HT-29 (cell line): ENCODE measurements at regions not wholly inside any gene's neighbourhood (a gene's known extent, or its start where the extent isn't known, plus 50 kb on each side); places are given as distances from the start of the nearest gene placed in this dataset.
"Not testable (repeated sequence)": the region's sequence is repeated elsewhere in the genome, so short reads cannot be mapped to it uniquely, and the experiment has no call there.

Experiments used
- DNase-seq: peaks from one replicate; pipeline ENCODE4 v3.0.0-alpha.2; 2015; ENCODE audit warnings: low spot score

GRCh38 chr1:70671006-70671405 is 259.9 kb downstream of the CTH start:
- no peak for DNase-seq

GRCh38 chr1:70672442-70672888 is 261.4 kb downstream of the CTH start:
- DNase-seq, result no peak

GRCh38 chr1:70674941-70675685 is 264.0 kb downstream of the CTH start:
- no peak for DNase-seq

GRCh38 chr1:70675737-70676156 is 264.7 kb downstream of the CTH start:
- no peak for DNase-seq

DNA sequence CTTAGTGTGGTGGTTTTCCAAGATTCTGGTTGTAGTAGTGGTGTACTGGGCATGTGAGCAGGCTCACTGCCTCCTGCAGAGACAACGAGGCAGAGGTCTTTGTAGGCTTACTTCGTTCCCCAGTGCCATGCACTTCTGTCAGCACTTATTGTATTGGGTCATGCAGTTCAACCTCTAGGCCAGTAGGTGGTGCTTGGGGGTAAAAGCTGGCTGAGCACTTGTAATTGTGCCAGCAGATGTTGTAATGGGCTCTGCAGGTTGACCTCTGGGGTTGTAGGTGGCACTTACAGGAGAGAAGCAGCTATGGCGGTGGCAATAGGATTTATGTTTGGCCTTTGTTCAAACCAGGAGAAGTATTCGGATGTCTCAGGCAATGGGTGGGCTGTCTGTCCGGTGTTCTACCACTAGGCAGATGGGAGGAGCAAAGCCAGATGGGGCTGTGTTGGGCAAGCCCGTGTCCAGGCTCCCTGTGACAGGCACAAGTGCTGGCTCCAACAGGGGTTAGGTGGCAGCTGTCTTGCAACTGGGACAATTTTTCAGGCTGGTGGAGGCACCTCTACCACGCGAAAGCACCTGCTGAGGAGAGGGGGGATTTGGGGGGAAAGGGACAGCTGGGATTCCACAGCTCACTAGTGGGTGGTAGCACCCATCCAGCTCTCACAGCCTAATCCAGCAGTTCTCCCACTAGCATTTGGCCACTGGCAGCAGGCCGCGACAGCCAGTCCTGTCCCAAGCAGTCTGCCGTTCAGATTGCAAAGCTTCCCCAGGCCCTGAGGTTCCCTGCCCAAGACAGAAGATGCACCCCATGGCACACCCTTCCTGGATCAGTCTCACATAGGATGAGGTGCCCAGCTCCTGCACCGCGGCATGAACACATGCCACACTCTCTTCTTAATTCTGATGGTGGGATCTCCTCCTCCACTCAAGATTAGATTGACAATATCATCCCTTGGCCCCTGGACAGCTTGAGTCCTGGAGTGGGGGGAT is 274.5 kb downstream of the CTH start:
- peak; percentile 68 for DNase-seq

DNA sequence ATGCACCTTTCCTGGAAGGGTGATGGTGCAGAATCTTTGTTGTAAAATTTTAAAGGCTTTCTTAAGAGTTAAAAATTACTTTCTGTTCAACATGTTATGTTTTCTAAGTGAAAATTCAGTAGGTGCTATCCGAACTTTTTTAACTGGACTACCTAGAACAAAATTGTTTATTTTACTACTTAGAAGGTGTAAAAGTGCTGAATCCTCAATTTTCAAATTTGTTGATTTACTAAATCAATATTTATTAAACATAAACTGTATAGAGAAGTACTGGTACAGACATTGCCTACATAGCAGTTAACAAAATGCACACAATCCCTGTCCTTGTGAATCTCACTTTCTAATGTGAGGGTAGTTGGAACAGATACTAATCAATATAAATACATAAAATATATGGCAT is 277.5 kb downstream of the CTH start:
- DNase-seq, result no peak

- DNase-seq, result no peak
Observed at GRCh38 chr1:70706381-70707037, 295.4 kb downstream of the CTH start.

DNA sequence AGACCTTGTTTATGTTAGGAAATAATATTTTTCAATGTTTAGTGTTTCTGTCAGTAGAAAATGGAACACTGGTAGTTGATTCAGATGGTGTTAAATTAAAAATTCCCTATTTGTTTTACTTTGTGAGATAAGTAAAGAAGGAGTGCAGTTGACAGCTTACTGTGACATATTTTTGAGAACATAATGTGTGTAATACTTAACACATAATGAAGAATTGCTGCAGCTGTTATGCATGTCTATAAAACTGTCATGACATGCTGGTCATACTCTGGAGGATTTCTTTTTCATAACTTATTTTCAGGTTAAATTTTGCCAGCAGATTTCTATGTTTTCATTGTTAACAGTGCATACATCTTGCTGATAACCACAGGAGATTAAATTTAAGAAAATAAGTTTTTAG is 296.1 kb downstream of the CTH start:
- no peak for DNase-seq

GRCh38 chr1:70714149-70714548 is 303.1 kb downstream of the CTH start:
- no peak for DNase-seq

- no peak for DNase-seq
Observed at GRCh38 chr1:70717211-70717610, 306.1 kb downstream of the CTH start.

GRCh38 chr1:70717656-70718055 is 306.6 kb downstream of the CTH start:
- DNase-seq, result no peak

DNA sequence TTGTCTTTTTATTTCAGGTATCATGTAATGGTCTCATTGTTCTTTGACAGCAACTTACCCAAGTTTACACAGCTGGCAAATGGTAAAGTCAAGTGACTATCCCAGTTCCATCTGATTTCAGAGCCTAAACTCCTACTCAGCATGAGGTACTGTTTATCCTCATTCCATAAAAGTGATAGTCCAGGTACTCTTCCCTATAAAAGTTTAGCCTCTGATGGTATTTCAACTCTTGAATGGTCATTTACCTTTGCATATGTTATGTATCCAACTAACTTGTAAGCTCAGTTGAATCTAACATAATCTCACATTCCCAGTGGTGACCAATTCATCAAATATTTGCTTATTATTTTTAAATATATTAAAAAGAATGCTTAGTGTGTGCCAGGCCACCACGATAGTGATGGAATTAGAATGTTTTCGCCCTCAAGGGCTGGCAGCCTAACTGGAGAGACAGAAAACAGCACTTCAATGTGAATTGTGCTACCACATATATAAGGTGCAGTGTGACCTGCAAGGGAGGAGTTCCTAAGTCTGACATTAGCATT is 307.1 kb downstream of the CTH start:
- DNase-seq, result no peak

DNA sequence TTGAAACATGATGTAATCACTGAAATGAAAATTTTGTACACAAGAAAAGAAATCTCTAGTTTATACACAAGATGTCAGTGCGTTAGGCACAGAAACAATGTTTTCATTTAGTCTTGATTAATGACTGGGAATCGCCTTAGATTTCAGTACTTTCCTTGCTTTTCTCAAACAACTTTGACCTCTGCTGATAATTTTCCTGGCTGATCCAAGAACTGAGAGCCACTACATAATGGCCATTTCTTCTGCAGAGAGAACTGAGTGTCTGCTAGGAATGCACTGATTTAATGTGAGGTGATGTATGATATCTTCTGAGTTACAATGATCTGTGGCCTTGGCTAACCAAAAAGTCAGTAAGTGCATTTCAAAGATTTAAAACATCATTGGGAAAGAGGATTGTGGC is 308.1 kb downstream of the CTH start:
- DNase-seq, result no peak

DNA sequence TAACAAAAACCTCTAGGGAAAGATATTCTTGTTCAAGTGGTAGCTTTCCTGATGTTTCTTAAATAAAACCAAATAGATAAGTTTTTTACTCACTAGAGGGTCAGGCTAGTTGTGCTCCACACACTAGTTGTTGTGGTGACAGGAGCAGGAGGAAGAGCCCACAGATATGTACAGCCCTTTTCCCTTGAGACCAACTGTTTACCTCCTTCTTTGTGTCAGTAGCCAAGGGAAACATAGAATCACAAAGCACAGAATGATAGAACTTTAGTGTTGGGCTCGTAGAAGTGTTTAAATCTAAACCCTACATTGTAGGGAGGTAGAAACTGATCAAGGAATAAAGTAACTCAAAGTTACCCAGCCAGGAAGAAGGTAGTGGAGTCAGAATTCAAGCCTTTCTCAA is 309.0 kb downstream of the CTH start:
- no peak for DNase-seq

GRCh38 chr1:70720521-70720920 is 309.5 kb downstream of the CTH start:
- no peak for DNase-seq

- DNase-seq, result no peak
Observed at GRCh38 chr1:70727886-70728489, 316.9 kb downstream of the CTH start.

DNA sequence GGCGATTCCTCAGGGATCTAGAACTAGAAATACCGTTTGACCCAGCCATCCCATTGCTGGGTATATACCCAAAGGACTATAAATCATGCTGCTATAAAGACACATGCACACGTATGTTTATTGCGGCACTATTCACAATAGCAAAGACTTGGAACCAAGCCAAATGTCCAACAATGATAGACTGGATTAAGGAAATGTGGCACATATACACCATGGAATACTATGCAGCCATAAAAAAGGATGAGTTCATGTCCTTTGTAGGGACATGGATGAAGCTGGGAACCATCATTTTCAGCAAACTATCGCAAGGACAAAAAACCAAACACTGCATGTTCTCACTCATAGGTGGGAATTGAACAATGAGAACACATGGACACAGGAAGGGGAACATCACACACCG is 311.1 kb downstream of the PTGER3 start:
- not testable (repeated sequence) for DNase-seq

DNA sequence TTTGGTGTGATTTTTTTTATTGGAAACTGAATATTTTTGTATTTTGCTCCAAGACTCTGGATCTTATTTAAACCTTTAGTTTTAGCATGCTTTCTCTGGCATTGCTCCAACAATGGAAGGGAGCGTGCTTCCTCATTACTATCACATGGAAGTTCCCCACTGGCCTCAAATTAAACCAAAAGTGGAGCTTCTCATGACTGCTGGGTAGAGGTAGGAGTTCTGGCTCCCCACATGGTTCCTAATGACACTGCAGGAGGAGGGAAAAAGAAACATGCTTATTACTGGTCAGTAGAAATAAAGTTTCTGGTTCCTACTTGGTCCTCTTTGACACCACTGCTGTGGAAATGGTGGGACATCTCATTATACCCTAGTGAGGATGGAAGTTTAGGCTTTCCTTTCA is 310.5 kb downstream of the PTGER3 start:
- no peak for DNase-seq

DNA sequence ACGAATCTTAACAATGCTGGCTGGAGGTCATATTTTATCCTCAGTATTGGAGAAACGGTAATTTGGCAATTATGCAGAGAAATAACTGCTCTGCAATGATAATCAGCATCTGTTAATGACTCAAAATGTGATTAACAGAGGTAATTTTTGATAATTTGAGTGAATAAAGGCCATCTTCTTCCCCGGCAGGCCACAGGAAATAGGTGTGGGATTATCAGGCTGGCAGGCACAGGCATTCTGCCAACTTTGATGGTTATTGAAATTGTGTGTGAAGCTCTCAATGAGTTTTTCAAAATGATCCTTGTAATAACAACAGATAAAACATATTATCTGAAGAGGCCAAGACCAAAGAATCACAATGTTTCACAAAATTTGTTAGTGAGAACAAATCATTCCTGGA is 309.0 kb downstream of the PTGER3 start:
- no peak for DNase-seq

DNA sequence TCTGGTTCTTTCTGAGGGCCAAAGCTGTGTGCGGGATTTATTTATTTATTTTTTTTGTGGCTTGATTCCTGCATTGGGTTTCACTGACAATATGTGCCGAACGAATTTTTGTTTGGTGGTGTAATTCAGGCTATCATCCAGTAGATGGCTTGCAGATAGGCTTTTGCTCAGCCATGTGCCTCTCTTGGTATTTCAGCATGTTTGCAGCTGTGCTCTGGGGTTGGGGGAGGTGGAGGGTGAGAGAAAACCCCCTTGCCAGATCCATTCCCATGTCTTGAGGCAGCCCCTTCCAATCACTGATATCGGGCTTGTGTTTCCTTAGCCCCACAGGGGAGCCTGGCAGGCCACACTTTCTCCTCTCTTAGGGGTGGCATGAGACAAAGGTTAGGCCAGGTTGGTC is 302.4 kb downstream of the PTGER3 start:
- DNase-seq, result peak; percentile 40

DNA sequence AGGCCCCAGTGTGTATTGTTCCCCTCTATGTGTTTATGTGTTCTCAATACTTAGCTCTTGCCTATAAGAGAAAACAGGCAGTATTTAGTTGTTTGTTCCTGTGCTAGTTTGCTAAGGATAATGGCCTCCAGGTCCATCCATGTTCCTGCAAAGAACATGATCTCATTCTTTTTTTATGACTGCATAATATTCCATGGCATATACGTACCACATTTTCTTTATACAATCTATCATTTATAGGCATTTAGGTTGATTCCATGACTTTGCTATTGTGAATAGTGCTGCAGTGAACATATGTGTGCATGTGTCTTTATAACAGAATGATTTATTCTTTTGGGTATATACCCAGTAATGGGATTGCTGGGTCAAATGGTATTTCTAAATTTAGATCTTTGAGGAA is 301.6 kb downstream of the PTGER3 start:
- not testable (repeated sequence) for DNase-seq
